Kidney (tissue), 13 donors: ENCODE measurements at regions not wholly inside any gene's neighbourhood (a gene's known extent, or its start where the extent isn't known, plus 50 kb on each side); places are given as distances from the start of the nearest gene placed in this dataset.

Experiments used
- DNase-seq, 5 donors: peaks; one replicate each; pipeline ENCODE4 v3.0.0-alpha.2; 2013 to 2020
- FAIRE-seq: peaks from 2 replicates; lab custom pipeline; 2012; peaks lifted over from hg19 to GRCh38; lab: Jason Lieb, UNC
- H3K27ac ChIP-seq, 2 donors: one replicate each; pipeline ENCODE4 v1.7.0; 2013; ENCODE audit warnings: low read depth in 2 of 2, low read length in 2 of 2, inconsistent platforms in 1 of 2
- H3K27me3 ChIP-seq: one replicate; pipeline ENCODE4 v1.7.1; 2013; ENCODE audit warnings: low read length, inconsistent platforms; ENCODE audit not compliant: control insufficient read depth, insufficient read depth
- H3K36me3 ChIP-seq, 3 donors: one replicate each; pipeline versions ENCODE4 v1.7.0 to v1.7.1; 2013; ENCODE audit warnings: low read length in 3 of 3, control low read depth in 1 of 3, inconsistent platforms in 1 of 3; ENCODE audit not compliant: insufficient read depth in 3 of 3, control insufficient read depth in 2 of 3
- H3K4me1 ChIP-seq, 3 donors: one replicate each; pipeline versions ENCODE4 v1.7.0 to v1.7.1; 2013; ENCODE audit warnings: low read length in 3 of 3, inconsistent platforms in 1 of 3, low read depth in 1 of 3; ENCODE audit not compliant: control insufficient read depth in 2 of 3, insufficient read depth in 2 of 3
- H3K4me3 ChIP-seq, 3 donors: one replicate each; pipeline versions ENCODE4 v1.7.0 to v1.8.1; 2013; ENCODE audit warnings: low read length in 3 of 3, control low read depth in 1 of 3, inconsistent platforms in 1 of 3
- H3K9ac ChIP-seq, 3 donors: one replicate each; pipeline versions ENCODE4 v1.7.0 to v1.7.1; 2013; ENCODE audit warnings: low read length in 3 of 3, control low read depth in 1 of 3, inconsistent platforms in 1 of 3
- H3K9me3 ChIP-seq, 3 donors: one replicate each; pipeline versions ENCODE4 v1.7.0 to v1.7.1; 2013; ENCODE audit warnings: low read length in 3 of 3, control low read depth in 1 of 3, inconsistent platforms in 1 of 3; ENCODE audit not compliant: control insufficient read depth in 2 of 3, insufficient read depth in 1 of 3
- CTCF ChIP-seq: IDR thresholded peaks from 3 replicates; pipeline ENCODE4 v1.5.1; 2012; ENCODE audit warnings: mild to moderate bottlenecking, moderate library complexity, borderline replicate concordance; ENCODE audit not compliant: insufficient read depth; ENCODE audit errors: extremely low read depth
- intact Hi-C: fragments of 100-400 bp; cut with DNase I; formaldehyde crosslinking; loops from one replicate; pipeline ENCODE4 v1.11.1; 2022
- donor health status: control.
- donor health status: control.
- donor health status: control.
- donor health status: control.
- donor health status: control.
- donor health status: DM: yes; HTN: yes; CAD: no.
- donor health status: Normal renal cell carcinoma (clear cell type).

GRCh38 chr6:6895929-6896328 lies 211.8 kb upstream of the RREB1 start:
- Histone ChIP-seq H3K4me1 (peaks cover 0 to 6% (median 0%) of the 10 kb centered on the region in 3 donors), H3K36me3 (no peaks in the 10 kb centered on the region), H3K9ac (no peak overlapping the region), H3K27ac (no peak overlapping the region), H3K4me3 (no peak overlapping the region), H3K27me3 (no peaks in the 10 kb centered on the region), H3K9me3 (no peaks in the 10 kb centered on the region)
- DNase-seq, result no peak
- no peak for TF ChIP-seq CTCF
- intact Hi-C loops, result no loop called here
- no peak for FAIRE-seq

GRCh38 chr6:6897140-6897539 lies 210.6 kb upstream of the RREB1 start:
- Histone ChIP-seq H3K9ac (no peak overlapping the region), H3K36me3 (no peaks in the 10 kb centered on the region), H3K27me3 (no peaks in the 10 kb centered on the region), H3K4me3 (no peak overlapping the region), H3K9me3 (no peaks in the 10 kb centered on the region), H3K4me1 (peaks cover 0 to 5% (median 0%) of the 10 kb centered on the region in 3 donors), H3K27ac (no peak overlapping the region)
- intact Hi-C loops, result no loop called here
- TF ChIP-seq CTCF, result no peak
- DNase-seq (no peak), FAIRE-seq (no peak)

GRCh38 chr6:6900569-6901204 lies 207.1 kb upstream of the RREB1 start:
- H3K36me3 ChIP-seq, result no peaks in the 10 kb centered on the region
- H3K4me1 ChIP-seq, result no peaks in the 10 kb centered on the region
- no peaks in the 10 kb centered on the region for H3K9me3 ChIP-seq
- H3K27ac ChIP-seq, result no peak overlapping the region
- TF ChIP-seq CTCF, result no peak
- no peak overlapping the region for H3K9ac ChIP-seq
- DNase-seq (peak in 2 of 5 donors; percentile 57 to 58), FAIRE-seq (no peak)
- H3K4me3 ChIP-seq, result no peak overlapping the region
- intact Hi-C loops, result no loop called here
- no peaks in the 10 kb centered on the region for H3K27me3 ChIP-seq

- FAIRE-seq (no peak), DNase-seq (peak in 3 of 5 donors; percentile 54 to 76 (median 72))
- Histone ChIP-seq H3K9me3 (no peaks in the 10 kb centered on the region), H3K4me1 (no peaks in the 10 kb centered on the region), H3K27me3 (no peaks in the 10 kb centered on the region), H3K9ac (no peak overlapping the region), H3K4me3 (no peak overlapping the region), H3K27ac (no peak overlapping the region), H3K36me3 (no peaks in the 10 kb centered on the region)
- no peak for TF ChIP-seq CTCF
- intact Hi-C loops, result no loop called here
These were observed 206.5 kb upstream of the RREB1 start for GRCh38 chr6:6901205-6901719.
